ENCODE measurements at regions not wholly inside any gene's neighbourhood (a gene's known extent, or its start where the extent isn't known, plus 50 kb on each side); places are given as distances from the start of the nearest gene placed in this dataset.
A peak's percentile ranks its signal among the peaks of the same experiment; 100 is the strongest.
"Not testable (repeated sequence)": the region's sequence is repeated elsewhere in the genome, so short reads cannot be mapped to it uniquely, and the experiment has no call there.

DNA sequence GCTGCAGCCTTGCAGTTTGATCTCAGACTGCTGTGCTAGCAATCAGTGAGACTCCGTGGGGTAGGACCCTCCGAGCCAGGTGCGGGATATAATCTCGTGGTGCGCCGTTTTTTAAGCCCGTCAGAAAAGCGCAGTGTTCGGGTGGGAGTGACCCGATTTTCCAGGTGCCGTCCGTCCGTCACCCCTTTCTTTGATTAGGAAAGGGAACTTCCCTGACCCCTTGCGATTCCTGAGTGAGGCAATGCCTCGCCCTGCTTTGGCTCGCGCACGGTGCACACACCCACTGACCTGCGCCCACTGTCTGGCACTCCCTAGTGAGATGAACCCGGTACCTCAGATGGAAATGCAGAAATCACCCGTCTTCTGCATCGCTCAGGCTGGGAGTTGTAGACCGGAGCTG lies 203.2 kb downstream of the SNCAIP start:
- DNase-seq (ENCODE audit: low spot score) = not testable (repeated sequence)

DNA sequence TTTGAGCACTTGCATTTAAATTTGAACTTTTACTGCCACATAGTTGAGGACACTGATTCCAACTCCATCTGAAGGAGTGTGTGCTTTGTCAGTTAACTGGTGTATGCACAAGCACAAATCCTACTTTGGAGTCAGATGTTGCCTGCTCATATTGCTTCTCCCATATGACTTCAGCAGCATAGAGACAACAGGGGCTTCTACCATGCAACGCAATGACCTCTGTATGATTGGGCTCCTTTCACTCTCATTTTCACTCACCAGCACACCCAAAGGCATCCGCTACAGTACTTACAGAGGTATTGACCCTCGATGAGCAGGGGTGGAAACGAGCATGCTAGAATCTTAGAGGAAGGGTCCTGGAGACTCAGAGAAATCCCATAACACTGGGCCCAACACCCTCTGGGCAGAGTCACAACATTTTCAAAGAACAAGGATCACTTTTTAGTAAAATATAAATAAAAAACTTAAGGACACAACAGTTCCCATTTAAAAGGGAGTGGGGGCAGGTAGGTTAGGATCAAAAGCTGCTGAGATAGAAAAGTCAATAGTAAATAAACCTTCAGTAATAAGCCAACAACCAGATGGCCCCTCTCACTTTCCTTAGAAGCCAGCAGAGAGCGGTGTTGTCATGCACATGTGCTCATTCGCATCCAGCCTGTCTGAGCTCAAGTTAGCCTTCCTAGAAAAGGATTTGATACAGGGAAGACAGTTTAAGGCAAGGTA lies 203.8 kb downstream of the SNCAIP start:
- DNase-seq (ENCODE audit: low spot score) = peak; percentile 78

DNA sequence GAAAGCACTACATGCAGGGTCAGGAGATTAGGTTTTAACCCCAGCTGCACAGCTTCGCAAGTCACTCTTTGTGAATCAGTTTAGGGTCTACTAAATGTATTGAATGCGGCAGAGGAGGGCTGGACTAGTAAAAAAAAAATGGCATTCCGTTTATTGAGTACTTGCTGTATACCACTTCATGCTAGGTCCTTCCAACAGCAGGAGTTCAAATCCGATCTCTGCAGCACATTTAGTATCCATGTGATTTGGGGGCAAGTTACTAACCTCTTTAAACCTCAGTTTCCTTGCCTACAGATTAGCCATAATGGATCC lies 204.4 kb downstream of the SNCAIP start:
- no peak for DNase-seq (ENCODE audit: low spot score)

- no peak for DNase-seq (ENCODE audit: low spot score)
These were observed 205.1 kb downstream of the SNCAIP start for GRCh38 chr5:122517091-122517490.

GRCh38 chr5:122523776-122524175 lies 211.7 kb downstream of the SNCAIP start:
- no peak for DNase-seq (ENCODE audit: low spot score)

DNA sequence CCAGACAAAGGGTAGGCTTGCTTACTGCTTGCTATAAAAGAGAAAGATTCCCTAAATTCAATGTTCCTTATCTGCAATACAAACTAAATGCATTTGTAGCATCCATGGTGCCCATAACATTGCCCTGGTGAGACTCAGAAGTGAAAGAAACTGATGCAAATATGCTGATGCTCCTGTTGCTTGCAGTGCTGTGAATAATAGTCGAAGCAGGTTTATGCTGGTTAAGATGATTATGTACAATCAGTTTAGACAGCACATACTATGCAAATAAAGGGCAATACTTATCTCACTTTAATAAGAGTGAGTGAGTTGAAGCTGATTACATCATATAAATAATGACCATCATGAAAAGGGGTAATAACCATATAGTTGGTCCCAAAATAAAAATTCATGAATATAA lies 215.5 kb downstream of the SNCAIP start:
- no peak for DNase-seq (ENCODE audit: low spot score)

GRCh38 chr5:122532035-122532434 lies 220.0 kb downstream of the SNCAIP start:
- no peak for DNase-seq (ENCODE audit: low spot score)

DNA sequence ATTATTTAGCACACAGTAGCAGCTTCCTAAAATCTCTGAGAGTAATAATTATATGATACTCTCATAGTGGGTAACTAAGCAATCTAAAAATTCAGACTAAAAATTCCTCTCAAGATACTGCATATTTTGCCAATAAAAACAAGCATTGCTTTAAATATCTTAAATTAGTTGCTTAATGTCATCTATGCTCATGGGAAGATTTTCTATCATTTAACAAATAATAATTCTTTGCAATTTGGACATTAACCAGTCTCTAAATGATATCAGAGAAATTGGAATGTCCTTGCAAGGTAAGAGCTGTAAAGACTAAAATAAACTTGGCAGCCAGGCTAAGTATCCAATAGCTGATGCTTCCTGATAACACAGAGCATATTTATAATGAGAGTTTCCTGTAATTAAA lies 221.8 kb downstream of the SNCAIP start:
- no peak for DNase-seq (ENCODE audit: low spot score)

DNA sequence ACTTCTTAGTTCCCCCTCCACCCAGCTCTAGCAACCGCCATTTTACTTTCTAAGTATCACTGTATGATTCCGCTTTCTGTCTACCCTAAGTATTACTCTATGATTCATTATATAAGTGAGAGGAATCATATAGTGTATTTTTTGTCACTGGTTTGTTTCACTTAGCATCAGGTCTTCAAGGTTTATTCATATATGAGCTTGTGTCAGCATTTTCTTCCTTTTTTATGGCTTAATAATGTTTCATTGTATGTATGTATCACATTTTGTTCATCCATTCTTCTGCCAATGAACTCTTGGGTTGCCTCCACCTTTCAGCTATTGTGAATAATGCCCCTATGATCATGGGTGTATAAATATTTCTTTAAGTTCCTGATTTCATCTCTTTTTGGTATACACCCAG lies 222.8 kb downstream of the SNCAIP start:
- DNase-seq (ENCODE audit: low spot score) = no peak

- no peak for DNase-seq (ENCODE audit: low spot score)
These were observed 229.4 kb downstream of the SNCAIP start for GRCh38 chr5:122541388-122541787.

- no peak for DNase-seq (ENCODE audit: low spot score)
These were observed 228.9 kb upstream of the SNX2 start for GRCh38 chr5:122545986-122546385.

- DNase-seq (ENCODE audit: low spot score) = no peak
These were observed 227.7 kb upstream of the SNX2 start for GRCh38 chr5:122547219-122547618.

- DNase-seq (ENCODE audit: low spot score) = no peak
These were observed 227.2 kb upstream of the SNX2 start for GRCh38 chr5:122547669-122548068.

GRCh38 chr5:122559676-122560075 lies 215.2 kb upstream of the SNX2 start:
- DNase-seq (ENCODE audit: low spot score) = no peak

GRCh38 chr5:122561209-122561608 lies 213.7 kb upstream of the SNX2 start:
- DNase-seq (ENCODE audit: low spot score) = no peak

- no peak for DNase-seq (ENCODE audit: low spot score)
These were observed 209.5 kb upstream of the SNX2 start for GRCh38 chr5:122565331-122565730.

DNA sequence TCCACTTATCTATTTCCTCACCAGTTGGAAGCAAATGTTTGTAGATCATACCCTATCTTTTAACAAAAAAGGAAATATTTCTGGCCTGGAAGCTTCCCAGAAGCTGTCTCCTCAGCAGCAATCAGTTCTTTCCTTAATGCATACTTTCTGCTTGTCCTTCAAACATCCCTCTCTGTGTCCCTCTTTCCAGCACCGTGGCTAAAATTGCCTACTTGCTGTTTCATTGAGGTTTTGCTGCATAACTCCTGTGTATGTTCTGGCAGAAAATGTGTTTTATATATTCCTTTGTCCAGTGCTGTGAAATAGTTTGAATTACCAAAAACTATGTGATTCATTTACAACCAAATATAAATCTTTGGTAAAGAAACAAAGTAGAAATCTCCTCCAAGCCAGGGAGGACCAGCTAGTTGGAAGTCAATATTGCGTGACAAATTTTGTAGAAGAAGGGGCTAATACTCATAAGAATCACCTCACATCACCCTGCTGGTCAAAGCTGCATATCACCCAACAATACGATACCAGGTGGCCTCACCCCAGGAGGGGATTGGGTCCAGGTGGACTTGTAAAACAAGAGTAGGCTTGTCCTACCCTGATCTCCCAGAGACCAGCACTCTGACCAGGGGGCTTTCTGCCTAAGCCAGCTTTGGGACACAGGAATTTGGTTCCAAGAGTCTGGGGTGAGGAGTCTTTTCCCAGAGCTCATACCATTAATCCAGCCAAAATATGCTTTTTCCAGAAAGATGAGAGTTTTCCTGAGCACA lies 198.4 kb upstream of the SNX2 start:
- no peak for DNase-seq (ENCODE audit: low spot score)

DNA sequence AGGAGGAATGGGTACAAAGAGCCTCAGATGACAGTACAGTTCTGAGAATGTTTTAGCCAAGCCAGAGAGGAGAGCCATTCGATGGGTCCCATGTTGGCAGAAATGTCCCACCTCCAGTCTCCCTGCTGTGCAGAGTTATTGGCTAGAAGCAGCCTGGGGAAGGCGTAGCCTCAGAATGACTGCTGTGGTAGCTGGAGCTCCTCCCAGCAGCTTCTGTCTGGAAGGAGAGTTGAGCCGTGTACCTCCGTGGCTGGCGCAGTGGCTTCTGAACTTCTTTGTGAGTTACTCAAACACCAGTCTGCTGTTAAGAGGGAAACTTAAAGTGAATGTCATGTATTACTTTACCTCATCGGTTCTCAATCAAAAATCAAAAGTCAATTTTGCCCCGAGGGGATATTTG lies 193.3 kb upstream of the SNX2 start:
- DNase-seq (ENCODE audit: low spot score) = no peak

DNA sequence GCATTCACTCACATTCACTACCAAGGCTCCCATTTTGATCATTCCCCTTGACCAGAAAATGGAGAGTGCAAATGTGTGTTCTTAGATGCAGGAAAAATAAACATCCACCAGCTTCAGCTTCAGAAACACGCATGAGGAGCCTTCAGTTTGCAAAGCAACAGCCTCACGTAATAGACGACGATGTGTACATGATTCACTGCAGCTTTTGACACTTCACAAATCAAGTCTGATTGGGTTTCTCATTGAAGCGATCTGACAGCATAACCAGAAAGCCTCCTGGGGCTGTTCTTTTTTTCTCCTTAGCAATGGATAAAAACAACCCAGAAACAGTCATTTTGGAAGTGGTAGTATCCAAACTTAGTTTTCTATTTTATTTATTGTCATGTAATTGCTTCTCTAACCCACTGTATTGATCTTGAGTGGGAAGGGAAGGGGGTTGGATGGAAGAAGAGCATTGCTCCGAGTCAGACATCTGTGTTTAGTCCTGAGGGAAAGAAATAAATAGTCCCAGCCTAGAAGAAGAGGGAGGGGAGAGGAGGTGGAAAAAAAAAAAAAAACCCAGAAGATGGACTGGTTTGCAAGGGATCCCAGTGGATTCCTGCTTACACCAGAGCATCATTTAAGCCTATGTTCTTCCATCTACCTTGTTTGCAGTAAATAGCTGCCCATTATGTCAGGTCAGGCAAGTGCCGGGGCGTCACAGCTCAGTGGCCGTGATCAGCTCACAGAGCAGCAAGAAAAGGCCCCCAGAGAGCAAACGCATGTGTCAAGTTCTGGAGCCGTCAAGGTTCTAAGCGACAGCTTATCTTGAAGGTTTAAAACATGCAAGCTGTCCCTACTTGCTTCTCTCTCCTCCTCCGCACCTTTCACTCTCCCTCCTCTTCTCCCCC lies 190.2 kb upstream of the SNX2 start:
- no peak for DNase-seq (ENCODE audit: low spot score)

DNA sequence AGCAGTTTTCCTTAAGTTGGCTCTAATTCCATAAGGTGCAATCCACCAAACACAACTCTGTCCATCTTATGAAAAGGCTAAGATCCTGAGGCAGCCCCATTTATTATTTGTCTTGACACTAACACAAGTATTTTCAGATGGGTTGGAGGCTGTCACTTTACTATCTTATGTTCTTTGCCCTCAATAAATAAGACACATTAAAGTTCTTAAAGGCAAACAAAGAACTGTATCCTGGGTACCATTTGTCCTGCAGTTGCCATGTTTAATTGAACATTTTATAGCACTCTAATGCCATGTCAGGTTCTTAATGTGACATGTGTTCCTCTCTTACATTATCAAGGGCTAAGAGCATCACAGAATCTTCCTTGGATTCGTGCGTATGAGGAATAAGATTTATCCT lies 189.5 kb upstream of the SNX2 start:
- no peak for DNase-seq (ENCODE audit: low spot score)

DNA sequence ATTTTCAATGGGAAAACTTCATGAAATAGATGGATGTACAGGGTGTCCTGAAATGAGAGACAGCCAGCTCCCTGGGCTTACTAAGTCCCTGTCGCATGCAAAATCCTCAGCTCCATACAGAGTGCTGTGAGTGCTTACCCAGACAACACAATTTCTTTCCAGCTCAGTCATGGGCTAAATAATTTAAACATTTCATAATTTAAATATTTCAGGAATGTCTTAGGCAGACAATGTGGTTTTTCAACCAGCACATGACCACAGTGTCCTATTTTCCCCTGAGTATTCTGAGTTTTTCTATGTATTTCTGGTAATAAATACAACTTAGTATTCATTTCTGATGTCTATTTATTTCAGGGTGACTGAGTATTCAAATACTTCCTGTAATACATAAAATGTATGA lies 188.5 kb upstream of the SNX2 start:
- DNase-seq (ENCODE audit: low spot score) = no peak

- no peak for DNase-seq (ENCODE audit: low spot score)
These were observed 183.1 kb upstream of the SNX2 start for GRCh38 chr5:122591828-122592227.

DNA sequence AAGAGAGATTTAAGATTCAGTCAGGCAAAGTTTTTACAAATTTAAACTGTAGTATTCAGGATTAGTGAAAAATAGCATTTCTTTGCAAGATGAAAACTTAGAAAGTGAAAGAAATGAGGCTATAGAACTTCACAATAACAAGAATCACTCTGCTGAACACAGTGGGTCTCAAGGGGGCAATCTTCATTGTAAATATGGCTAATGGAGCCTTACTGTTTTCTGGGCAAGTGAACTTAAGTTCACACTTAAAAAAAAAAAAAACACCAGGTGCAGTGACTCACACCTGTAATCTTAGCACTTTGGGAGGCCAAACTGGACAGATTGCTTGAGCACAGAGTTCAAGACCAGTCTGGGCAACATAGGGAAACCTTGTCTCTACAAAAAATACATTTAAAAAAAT lies 175.9 kb upstream of the SNX2 start:
- no peak for DNase-seq (ENCODE audit: low spot score)

Measured in Ammon's horn (tissue), 1 donor.